ENCODE measurements at regions not wholly inside any gene's neighbourhood (a gene's known extent, or its start where the extent isn't known, plus 50 kb on each side); places are given as distances from the start of the nearest gene placed in this dataset.

DNA sequence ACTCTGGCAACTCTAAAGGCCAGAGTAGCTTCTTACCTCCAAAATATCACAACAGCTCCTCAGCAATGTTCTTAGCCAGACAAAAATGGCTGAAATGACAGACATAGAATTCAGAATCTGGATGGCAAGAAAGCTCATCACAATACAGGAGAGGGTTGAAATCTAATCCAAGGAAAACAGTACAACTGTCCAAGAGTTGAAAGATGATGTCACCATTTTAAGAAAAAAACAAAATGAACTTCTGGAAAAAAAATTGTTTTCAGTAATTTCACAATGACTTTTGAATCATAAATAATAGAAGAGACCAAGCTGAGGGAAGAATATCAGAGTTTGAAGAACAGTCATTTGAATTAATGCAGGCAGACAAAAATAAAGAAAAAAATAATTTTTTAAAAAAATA, 479.5 kb downstream of the ZWINT start:
- TF ChIP-seq, protein P1, sequence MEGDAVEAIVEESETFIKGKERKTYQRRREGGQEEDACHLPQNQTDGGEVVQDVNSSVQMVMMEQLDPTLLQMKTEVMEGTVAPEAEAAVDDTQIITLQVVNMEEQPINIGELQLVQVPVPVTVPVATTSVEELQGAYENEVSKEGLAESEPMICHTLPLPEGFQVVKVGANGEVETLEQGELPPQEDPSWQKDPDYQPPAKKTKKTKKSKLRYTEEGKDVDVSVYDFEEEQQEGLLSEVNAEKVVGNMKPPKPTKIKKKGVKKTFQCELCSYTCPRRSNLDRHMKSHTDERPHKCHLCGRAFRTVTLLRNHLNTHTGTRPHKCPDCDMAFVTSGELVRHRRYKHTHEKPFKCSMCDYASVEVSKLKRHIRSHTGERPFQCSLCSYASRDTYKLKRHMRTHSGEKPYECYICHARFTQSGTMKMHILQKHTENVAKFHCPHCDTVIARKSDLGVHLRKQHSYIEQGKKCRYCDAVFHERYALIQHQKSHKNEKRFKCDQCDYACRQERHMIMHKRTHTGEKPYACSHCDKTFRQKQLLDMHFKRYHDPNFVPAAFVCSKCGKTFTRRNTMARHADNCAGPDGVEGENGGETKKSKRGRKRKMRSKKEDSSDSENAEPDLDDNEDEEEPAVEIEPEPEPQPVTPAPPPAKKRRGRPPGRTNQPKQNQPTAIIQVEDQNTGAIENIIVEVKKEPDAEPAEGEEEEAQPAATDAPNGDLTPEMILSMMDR (IDR thresholded peaks at IDR 0.05) = no peak
- no peak for ATAC-seq (ENCODE audit: low FRiP score)
- DNase-seq (ENCODE audit: low spot score) = no peak

DNA sequence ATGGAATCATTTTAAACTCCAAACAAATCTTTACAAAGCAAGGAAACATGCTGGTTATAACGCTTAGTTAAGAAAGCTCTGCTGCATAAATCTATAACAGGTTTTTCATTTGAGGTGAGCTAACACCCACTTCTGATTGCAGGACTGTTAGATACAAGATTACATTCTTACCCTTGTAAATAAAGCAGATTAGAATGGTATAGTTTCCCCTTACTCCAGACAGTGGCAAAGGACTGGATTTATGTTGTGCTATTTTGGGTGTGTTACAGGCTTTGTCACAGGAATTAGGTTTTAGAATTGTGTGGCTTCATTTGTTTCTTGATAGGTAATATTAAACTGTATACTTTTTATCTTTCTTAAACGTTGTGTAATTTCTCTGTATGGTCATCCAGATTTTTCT, 487.6 kb downstream of the ZWINT start:
- TF ChIP-seq, protein P1 (IDR thresholded peaks at IDR 0.05) = no peak
- ATAC-seq (ENCODE audit: low FRiP score) (no peak), DNase-seq (ENCODE audit: low spot score) (no peak)

DNA sequence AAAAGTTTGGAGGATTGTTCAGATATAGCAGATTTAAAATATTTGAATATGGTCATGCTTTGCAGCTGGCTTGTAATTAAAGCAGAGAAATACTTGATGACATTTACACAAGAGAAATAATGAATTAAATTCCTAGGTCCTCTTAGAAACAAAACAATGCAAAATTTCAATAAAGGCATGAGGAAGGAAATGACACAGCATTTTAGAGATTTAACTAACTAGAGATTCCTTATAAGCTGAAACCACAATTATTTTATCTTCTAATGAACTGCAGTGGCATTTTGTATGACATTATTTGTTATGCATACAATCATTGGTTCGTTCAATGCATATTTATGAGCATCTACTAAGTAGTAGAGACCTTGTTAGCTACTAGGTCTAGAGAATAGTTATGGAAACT, 490.9 kb downstream of the ZWINT start:
- TF ChIP-seq, protein P1 (IDR thresholded peaks at IDR 0.05) = no peak
- ATAC-seq (ENCODE audit: low FRiP score) = no peak
- no peak for DNase-seq (ENCODE audit: low spot score)

DNA sequence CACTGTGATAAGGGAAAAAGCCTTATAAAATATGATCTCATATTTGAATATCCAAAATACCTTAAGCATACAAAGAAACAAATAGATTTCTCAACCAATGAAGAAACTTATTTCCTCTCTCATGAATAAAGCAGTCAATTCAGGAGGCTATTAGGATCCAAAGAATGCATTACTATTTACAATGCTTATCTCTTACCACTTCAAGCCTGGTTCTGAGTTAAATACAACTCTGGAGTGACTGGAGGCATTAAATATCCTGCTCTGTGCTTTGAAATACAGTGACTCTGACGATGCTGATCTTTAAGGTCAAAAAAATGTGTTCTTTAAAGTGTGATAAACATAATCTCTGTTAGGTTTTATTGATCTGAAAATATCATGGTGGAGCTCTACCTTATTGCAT, 493.2 kb downstream of the ZWINT start:
- TF ChIP-seq, protein P1 (IDR thresholded peaks at IDR 0.05) = no peak
- no peak for ATAC-seq (ENCODE audit: low FRiP score)
- no peak for DNase-seq (ENCODE audit: low spot score)

DNA sequence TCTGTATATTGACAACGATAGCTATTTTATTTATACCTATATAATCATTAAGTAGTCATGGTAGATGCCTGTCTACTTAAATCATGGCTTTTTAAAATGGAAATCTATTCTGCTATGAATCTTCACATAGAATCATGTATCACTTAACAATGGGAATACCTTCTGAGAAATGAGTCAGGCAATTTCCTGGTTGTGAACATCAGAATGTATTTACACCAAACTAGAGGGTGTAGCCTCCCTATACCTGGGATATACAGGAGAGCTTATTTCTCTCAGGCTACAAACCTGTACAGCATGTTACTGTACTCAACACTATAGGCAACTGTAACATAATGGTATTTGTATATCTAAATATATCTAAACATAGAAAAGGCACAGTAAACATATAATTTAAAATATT, 502.3 kb downstream of the ZWINT start:
- TF ChIP-seq, protein P1 (IDR thresholded peaks at IDR 0.05) = no peak
- no peak for DNase-seq (ENCODE audit: low spot score)
- no peak for ATAC-seq (ENCODE audit: low FRiP score)

DNA sequence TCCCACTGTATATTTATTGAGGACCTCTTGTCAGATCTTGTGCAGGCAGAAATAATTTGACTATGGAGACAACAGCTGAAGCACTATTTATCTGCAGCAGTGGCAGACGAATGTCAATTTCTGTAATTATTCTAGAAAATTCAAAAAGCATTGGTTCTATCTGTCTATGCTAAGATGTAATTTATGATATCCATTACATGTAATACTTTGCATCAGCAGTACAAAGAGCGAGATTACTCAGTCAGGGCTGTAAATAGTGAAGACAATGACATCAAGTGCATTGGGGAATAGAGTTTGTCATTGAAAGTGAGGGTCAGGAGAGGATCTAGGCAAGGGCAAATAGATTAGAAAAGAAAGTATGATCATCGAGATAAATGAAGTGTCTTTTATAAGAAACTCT, 508.2 kb downstream of the ZWINT start:
- ATAC-seq (ENCODE audit: low FRiP score) = no peak
- TF ChIP-seq, protein P1 (IDR thresholded peaks at IDR 0.05) = no peak
- no peak for DNase-seq (ENCODE audit: low spot score)

DNA sequence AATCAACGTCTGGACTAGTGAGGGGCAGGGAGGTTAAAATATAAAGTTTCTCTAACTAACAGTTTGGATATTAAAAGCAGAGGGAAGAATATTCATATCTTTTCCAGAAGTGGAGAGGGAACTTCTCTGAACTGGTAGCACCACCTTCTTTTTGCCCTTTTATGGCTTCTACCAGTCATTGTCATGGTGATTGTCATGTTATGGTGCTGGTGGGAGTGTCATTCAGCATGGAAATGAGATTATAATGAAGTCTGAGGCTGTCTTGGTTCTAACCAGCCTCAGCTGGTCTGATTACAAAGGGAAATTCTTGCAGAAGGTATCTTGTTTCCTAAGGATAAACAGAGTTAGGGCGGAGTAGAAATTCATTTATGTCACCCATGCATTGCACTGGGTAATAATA, 523.8 kb downstream of the ZWINT start:
- TF ChIP-seq, protein P1 (IDR thresholded peaks at IDR 0.05) = no peak
- no peak for DNase-seq (ENCODE audit: low spot score)
- ATAC-seq (ENCODE audit: low FRiP score) = no peak

Data from omental fat pad (tissue), 3 donors.